ENCODE measurements at regions not wholly inside any gene's neighbourhood (a gene's known extent, or its start where the extent isn't known, plus 50 kb on each side); places are given as distances from the start of the nearest gene placed in this dataset.

GRCh38 chr5:105702323-105702722 is 1968.4 kb downstream of the EFNA5 start:
- no peak for DNase-seq (ENCODE audit: low read depth)
- no peak for TF ChIP-seq CTCF (conservative IDR thresholded peaks at IDR 0.05; ENCODE audit: low read length)
- no peak overlapping the region for H3K4me3 ChIP-seq (ENCODE audit: low read length)

- no peak for TF ChIP-seq CTCF (conservative IDR thresholded peaks at IDR 0.05; ENCODE audit: low read length)
- H3K4me3 ChIP-seq (ENCODE audit: low read length), result no peak overlapping the region
- DNase-seq (ENCODE audit: low read depth), result no peak
Observed at GRCh38 chr5:105696440-105696839, 1974.3 kb downstream of the EFNA5 start.

- no peak overlapping the region for H3K4me3 ChIP-seq (ENCODE audit: low read length)
- TF ChIP-seq CTCF (conservative IDR thresholded peaks at IDR 0.05; ENCODE audit: low read length), result no peak
- DNase-seq (ENCODE audit: low read depth), result no peak
Observed at GRCh38 chr5:105695941-105696340, 1974.8 kb downstream of the EFNA5 start.

GRCh38 chr5:105689596-105689995 is 1981.1 kb downstream of the EFNA5 start:
- no peak for TF ChIP-seq CTCF (conservative IDR thresholded peaks at IDR 0.05; ENCODE audit: low read length)

GRCh38 chr5:105688227-105688792 is 1982.4 kb downstream of the EFNA5 start:
- no peak for DNase-seq (ENCODE audit: low read depth)
- TF ChIP-seq CTCF (conservative IDR thresholded peaks at IDR 0.05; ENCODE audit: low read length), result no peak
- H3K4me3 ChIP-seq (ENCODE audit: low read length), result no peak overlapping the region

More at GRCh38 chr5:105689596-105689995, 1981.1 kb downstream of the EFNA5 start:
- no peak for DNase-seq (ENCODE audit: low read depth)
- H3K4me3 ChIP-seq (ENCODE audit: low read length), result no peak overlapping the region

GRCh38 chr5:105687493-105687892 is 1983.2 kb downstream of the EFNA5 start:
- H3K4me3 ChIP-seq (ENCODE audit: low read length), result no peak overlapping the region
- TF ChIP-seq CTCF (conservative IDR thresholded peaks at IDR 0.05; ENCODE audit: low read length), result no peak
- no peak for DNase-seq (ENCODE audit: low read depth)

GRCh38 chr5:105685884-105686283 is 1984.9 kb downstream of the EFNA5 start:
- no peak for TF ChIP-seq CTCF (conservative IDR thresholded peaks at IDR 0.05; ENCODE audit: low read length)
- DNase-seq (ENCODE audit: low read depth), result no peak
- H3K4me3 ChIP-seq (ENCODE audit: low read length), result no peak overlapping the region
